Endothelial cell of umbilical vein (primary cell): ENCODE measurements at regions not wholly inside any gene's neighbourhood (a gene's known extent, or its start where the extent isn't known, plus 50 kb on each side); places are given as distances from the start of the nearest gene placed in this dataset.

ENCODE experiments used
- BruUV-seq: library from RNA; stranded (reverse); fragments of 400-500 nt; replicated peaks from 2 replicates; lab custom pipeline; 2021; lab: Mats Ljungman, UMichigan
- CTCF ChIA-PET: fragments of 300-600, 350-600 bp; sonication (Branson Sonifier 250); formaldehyde crosslinking; loops from one replicate; lab custom pipeline; 2021; ENCODE audit warnings: antibody characterized with exemption, inconsistent platforms; lab: Charles Lee
- POLR2A ChIA-PET: fragments of 300-600, 350-600 bp; sonication (Branson Sonifier 250); formaldehyde crosslinking; loops from one replicate; lab custom pipeline; 2021; ENCODE audit warnings: antibody characterized with exemption, inconsistent platforms; lab: Charles Lee
- DNase-seq: peaks from one replicate; pipeline ENCODE4 v3.0.0-alpha.2; 2011; ENCODE audit warnings: low read depth, low spot score
- FAIRE-seq: peaks from 2 replicates; lab custom pipeline; 2011; peaks lifted over from hg19 to GRCh38; lab: Jason Lieb, UNC
- H2AFZ ChIP-seq: 2 replicates; pipeline ENCODE4 v1.6.0; 2012; ENCODE audit warnings: low read depth, low read length, control low read depth, inconsistent platforms
- H3K27ac ChIP-seq: 2 replicates; pipeline ENCODE4 v1.5.1; 2011; ENCODE audit warnings: low read depth, mild to moderate bottlenecking, control low read depth, low read length, moderate library complexity; ENCODE audit not compliant: insufficient read depth
- H3K27me3 ChIP-seq, 2 experiments: 2 replicates each; pipeline versions ENCODE4 v1.6.0 to v1.6.1; 2011; ENCODE audit warnings: low read length in 2 of 2, mixed read lengths in 1 of 2; ENCODE audit not compliant: control insufficient read depth in 2 of 2, insufficient read depth in 2 of 2
- H3K36me3 ChIP-seq, 2 experiments: 2 replicates in 1 of 2; 3 replicates in 1 of 2; pipeline ENCODE4 v1.5.1; 2011; ENCODE audit warnings: low read length in 2 of 2, mild to moderate bottlenecking in 1 of 2, moderate library complexity in 1 of 2; ENCODE audit not compliant: control insufficient read depth in 2 of 2, insufficient read depth in 2 of 2; ENCODE audit errors: extremely low read depth in 1 of 2
- H3K4me1 ChIP-seq: 3 replicates; pipeline ENCODE4 v1.5.1; 2011; ENCODE audit warnings: mild to moderate bottlenecking, low read length; ENCODE audit not compliant: control insufficient read depth, insufficient read depth; ENCODE audit errors: extremely low read depth
- H3K4me2 ChIP-seq: 2 replicates; pipeline ENCODE4 v1.6.1; 2011; ENCODE audit warnings: low read length, control low read depth, mixed read lengths; ENCODE audit not compliant: insufficient read depth
- H3K4me3 ChIP-seq, 3 experiments: fragments of 200-600 bp in 1 of 3; sonication (generic), shearing (Covaris generic) in 1 of 3; replicated peaks in 1 of 3; 2 replicates each; pipeline ENCODE4 v1.5.1; 2011 to 2016; ENCODE audit warnings: control low read depth in 3 of 3, low read length in 3 of 3, mild to moderate bottlenecking in 2 of 3, inconsistent platforms in 1 of 3, low read depth in 1 of 3, moderate library complexity in 1 of 3; ENCODE audit not compliant: insufficient read depth in 1 of 3
- H3K79me2 ChIP-seq: 2 replicates; pipeline ENCODE4 v1.6.0; 2012; ENCODE audit warnings: low read length, inconsistent platforms; ENCODE audit not compliant: control insufficient read depth, insufficient read depth
- H3K9ac ChIP-seq: replicated peaks from 2 replicates; pipeline ENCODE3; 2011; ENCODE audit warnings: low read length, control low read depth; ENCODE audit not compliant: insufficient read depth; ENCODE audit errors: extremely low read depth
- H3K9me1 ChIP-seq: replicated peaks from 3 replicates; pipeline ENCODE4 v1.6.0; 2011; ENCODE audit warnings: mild to moderate bottlenecking, low read length; ENCODE audit not compliant: control insufficient read depth, insufficient read depth; ENCODE audit errors: extremely low read depth
- H3K9me3 ChIP-seq: replicated peaks from 2 replicates; pipeline ENCODE4 v1.5.1; 2012; ENCODE audit warnings: low read length, inconsistent platforms; ENCODE audit not compliant: control insufficient read depth, insufficient read depth
- H4K20me1 ChIP-seq: replicated peaks from 2 replicates; pipeline ENCODE3; 2011; ENCODE audit warnings: mild to moderate bottlenecking, low read length; ENCODE audit not compliant: control insufficient read depth, insufficient read depth; ENCODE audit errors: extremely low read depth
- CTCF ChIP-seq, 2 donors: IDR thresholded peaks; 1 replicate in 1 of 2; 2 replicates in 1 of 2; pipeline ENCODE4 v1.5.1; 2011; ENCODE audit warnings: low read length in 2 of 2, mild to moderate bottlenecking in 2 of 2, moderate library complexity in 2 of 2, control low read depth in 1 of 2, inconsistent platforms in 1 of 2, low read depth in 1 of 2; ENCODE audit not compliant: insufficient read depth in 1 of 2; ENCODE audit errors: extremely low read depth in 1 of 2
- EZH2 ChIP-seq: IDR thresholded peaks from 2 replicates; pipeline ENCODE4 v1.6.1; 2012; ENCODE audit warnings: borderline replicate concordance, low read depth, mild to moderate bottlenecking, moderate library complexity, low read length, inconsistent platforms; ENCODE audit not compliant: severe bottlenecking
- FOS ChIP-seq: IDR thresholded peaks from 2 replicates; pipeline ENCODE4 v1.6.1; 2011; ENCODE audit warnings: mild to moderate bottlenecking, low read length, moderate library complexity, borderline replicate concordance; ENCODE audit not compliant: insufficient read depth
- GATA2 ChIP-seq: IDR thresholded peaks from 2 replicates; pipeline ENCODE4 v1.7.0; 2011; ENCODE audit warnings: low read depth, mild to moderate bottlenecking, moderate library complexity, mixed read lengths, low read length; ENCODE audit not compliant: insufficient read length, insufficient read depth
- JUN ChIP-seq: IDR thresholded peaks from 2 replicates; pipeline ENCODE4 v1.6.1; 2011; ENCODE audit warnings: borderline replicate concordance, low read depth; ENCODE audit not compliant: insufficient read length, insufficient read depth
- MAX ChIP-seq: IDR thresholded peaks from 2 replicates; pipeline ENCODE4 v1.6.1; 2011; ENCODE audit not compliant: insufficient read depth, insufficient read length
- MYC ChIP-seq: IDR thresholded peaks from one replicate; pipeline ENCODE4 v1.6.1; 2011; ENCODE audit warnings: mild to moderate bottlenecking, low read depth, low read length
- POLR2A ChIP-seq: IDR thresholded peaks from 2 replicates; pipeline ENCODE4 v1.6.1; 2012; ENCODE audit warnings: low read depth, mild to moderate bottlenecking, control low read depth, low read length
- POLR2AphosphoS5 ChIP-seq: IDR thresholded peaks from 2 replicates; pipeline ENCODE4 v1.6.1; 2012; ENCODE audit warnings: low read depth, mild to moderate bottlenecking, control low read depth, low read length, moderate library complexity; ENCODE audit not compliant: insufficient read depth
- dilution Hi-C: fragments of 300-500 bp; cut with MboI; formaldehyde crosslinking; loops from one replicate; pipeline ENCODE4 v1.15.0; 2019; ENCODE audit warnings: low sequenced_read_pairs; ENCODE audit not compliant: extremely low pct_ligation_motif_present
- intact Hi-C: fragments of 100-400 bp; cut with micrococcal nuclease; formaldehyde crosslinking; loops from one replicate; pipeline ENCODE4 v1.10.0; 2022

GRCh38 chr7:41566581-41566980 lies 136.3 kb downstream of the INHBA start:
- intact Hi-C loops: no loop called here
- dilution Hi-C loops: no loop called here
- peak; percentile 63 for FAIRE-seq
- BruUV-seq: no TSS peak
- H3K4me1 ChIP-seq: peaks cover 16% of the 10 kb centered on the region
- H3K79me2 ChIP-seq: no peaks in the 10 kb centered on the region
- no peak overlapping the region for H3K4me3 ChIP-seq
- TF ChIP-seq JUN (no peak), MAX (no peak), MYC (no peak), FOS (no peak), CTCF (IDR thresholded peaks at IDR 0.05; ENCODE audit: extremely low read depth in 1 of 2, insufficient read depth in 1 of 2, low read depth in 1 of 2, low read length in 2 of 2) (no peak), GATA2 (no peak), POLR2AphosphoS5 (no peak), EZH2 (no peak), POLR2A (no peak)
- no peak overlapping the region for H2AFZ ChIP-seq
- no peak overlapping the region for H3K9ac ChIP-seq
- H3K27ac ChIP-seq: peak overlapping the region; percentile 43
- ChIA-PET POLR2A (no interaction called here), CTCF (interaction anchor here (0.6 kb wide), 1 partner anchor 138 kb away, joined by 3 read pairs; no protein-coding TSS in a partner anchor)
- no peaks in the 10 kb centered on the region for H3K36me3 ChIP-seq
- no peaks in the 10 kb centered on the region for H3K9me3 ChIP-seq
- DNase-seq: peak; percentile 61
- H4K20me1 ChIP-seq: no peaks in the 10 kb centered on the region
- no peak overlapping the region for H3K4me2 ChIP-seq
- no peaks in the 10 kb centered on the region for H3K9me1 ChIP-seq
- H3K27me3 ChIP-seq: no peaks in the 10 kb centered on the region
